Stomach smooth muscle (tissue), 2 donors: ENCODE measurements at regions not wholly inside any gene's neighbourhood (a gene's known extent, or its start where the extent isn't known, plus 50 kb on each side); places are given as distances from the start of the nearest gene placed in this dataset.

ENCODE experiments used
- H3K27ac ChIP-seq: one replicate; pipeline ENCODE4 v1.7.0; 2013; ENCODE audit warnings: mild to moderate bottlenecking, low read length, inconsistent platforms
- H3K27me3 ChIP-seq, 2 donors: one replicate each; pipeline ENCODE4 v1.7.0; 2013; ENCODE audit warnings: low read length in 2 of 2; ENCODE audit not compliant: insufficient read depth in 2 of 2, control insufficient read depth in 1 of 2
- H3K36me3 ChIP-seq, 2 donors: one replicate each; pipeline ENCODE4 v1.7.0; 2013; ENCODE audit warnings: low read length in 2 of 2; ENCODE audit not compliant: control insufficient read depth in 2 of 2, insufficient read depth in 2 of 2
- H3K4me1 ChIP-seq: one replicate; pipeline ENCODE4 v1.7.0; 2013; ENCODE audit warnings: low read length; ENCODE audit not compliant: control insufficient read depth, insufficient read depth
- H3K4me3 ChIP-seq, 2 donors: one replicate each; pipeline ENCODE4 v1.7.0; 2013; ENCODE audit warnings: low read length in 2 of 2
- H3K9ac ChIP-seq, 2 donors: one replicate each; pipeline ENCODE4 v1.7.0; 2013; ENCODE audit warnings: low read length in 2 of 2, mild to moderate bottlenecking in 1 of 2
- H3K9me3 ChIP-seq, 2 donors: one replicate each; pipeline ENCODE4 v1.7.0; 2013; ENCODE audit warnings: low read length in 2 of 2; ENCODE audit not compliant: control insufficient read depth in 2 of 2
- donor health status: healthy.
- donor health status: Pancreatic carcinoma.

DNA sequence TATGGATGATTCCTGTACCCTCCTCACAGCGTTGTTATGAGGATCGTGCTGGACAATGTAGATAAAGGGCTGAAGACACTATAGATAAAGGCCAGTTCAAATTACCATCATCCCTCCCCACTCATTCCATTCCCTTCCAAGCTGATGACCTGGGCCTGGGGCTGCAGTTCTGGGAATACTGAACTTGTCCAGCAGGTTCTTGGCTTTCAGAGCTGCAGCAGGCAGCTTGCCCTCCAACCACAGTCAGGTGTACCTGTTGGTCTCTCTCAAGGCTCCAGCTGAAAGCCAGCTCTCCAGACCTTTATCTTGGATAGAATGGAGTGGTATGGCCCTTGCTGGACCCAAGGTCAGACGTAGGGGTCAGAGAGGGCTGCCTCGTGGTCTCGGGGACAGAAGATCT lies 92.5 kb downstream of the PCDH1 start:
- H3K9me3 ChIP-seq, result no peaks in the 10 kb centered on the region
- no peak overlapping the region for H3K27ac ChIP-seq
- no peaks in the 10 kb centered on the region for H3K36me3 ChIP-seq
- H3K4me1 ChIP-seq, result no peaks in the 10 kb centered on the region
- H3K27me3 ChIP-seq, result peaks cover 3 to 17% of the 10 kb centered on the region in 2 donors
- H3K4me3 ChIP-seq, result no peak overlapping the region
- no peak overlapping the region for H3K9ac ChIP-seq

GRCh38 chr5:141785135-141785534 lies 93.1 kb downstream of the PCDH1 start:
- peaks cover 3 to 18% of the 10 kb centered on the region in 2 donors for H3K27me3 ChIP-seq
- H3K4me1 ChIP-seq, result no peaks in the 10 kb centered on the region
- H3K27ac ChIP-seq, result no peak overlapping the region
- H3K36me3 ChIP-seq, result no peaks in the 10 kb centered on the region
- no peak overlapping the region for H3K4me3 ChIP-seq
- no peaks in the 10 kb centered on the region for H3K9me3 ChIP-seq
- no peak overlapping the region for H3K9ac ChIP-seq

DNA sequence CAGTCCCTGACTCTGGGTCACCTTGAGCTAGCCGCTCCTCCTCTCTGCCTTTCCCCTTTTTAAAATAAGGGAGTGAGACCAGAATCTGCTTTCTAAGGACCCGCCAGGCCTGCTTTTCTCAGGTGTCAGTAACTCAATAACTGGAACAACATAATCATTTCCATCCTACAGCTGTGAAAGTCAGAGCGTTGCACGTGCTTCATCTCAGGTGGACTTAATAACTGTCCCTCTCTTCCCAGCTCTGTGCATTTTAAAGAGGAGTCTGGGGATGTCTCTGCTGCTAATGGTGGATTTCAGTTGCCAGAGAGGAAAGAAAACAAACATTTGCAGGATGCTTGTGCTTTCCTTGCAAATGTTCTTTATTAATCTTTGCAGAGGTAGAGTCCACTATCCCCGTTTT lies 93.7 kb downstream of the PCDH1 start:
- no peaks in the 10 kb centered on the region for H3K36me3 ChIP-seq
- peaks cover 3 to 18% of the 10 kb centered on the region in 2 donors for H3K27me3 ChIP-seq
- no peaks in the 10 kb centered on the region for H3K9me3 ChIP-seq
- H3K4me3 ChIP-seq, result no peak overlapping the region
- no peaks in the 10 kb centered on the region for H3K4me1 ChIP-seq
- H3K27ac ChIP-seq, result no peak overlapping the region
- H3K9ac ChIP-seq, result no peak overlapping the region

DNA sequence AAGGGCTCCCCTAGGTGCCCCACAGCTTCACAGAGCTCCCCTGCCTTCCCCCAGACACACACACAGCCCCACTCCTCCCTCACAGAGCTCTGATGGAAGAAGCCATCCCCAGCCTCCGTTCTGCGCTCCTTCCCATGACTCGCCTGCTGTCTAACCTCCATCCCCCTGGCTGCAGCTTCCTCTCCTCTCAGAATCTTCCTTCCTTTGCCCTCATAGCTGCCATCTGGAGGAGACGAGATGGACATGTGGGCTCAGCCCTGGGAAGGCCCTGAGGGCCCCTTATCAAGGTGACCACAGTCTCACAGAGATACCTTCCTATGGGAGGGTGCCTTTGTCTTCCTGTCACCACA lies 94.3 kb downstream of the PCDH1 start:
- no peak overlapping the region for H3K4me3 ChIP-seq

DNA sequence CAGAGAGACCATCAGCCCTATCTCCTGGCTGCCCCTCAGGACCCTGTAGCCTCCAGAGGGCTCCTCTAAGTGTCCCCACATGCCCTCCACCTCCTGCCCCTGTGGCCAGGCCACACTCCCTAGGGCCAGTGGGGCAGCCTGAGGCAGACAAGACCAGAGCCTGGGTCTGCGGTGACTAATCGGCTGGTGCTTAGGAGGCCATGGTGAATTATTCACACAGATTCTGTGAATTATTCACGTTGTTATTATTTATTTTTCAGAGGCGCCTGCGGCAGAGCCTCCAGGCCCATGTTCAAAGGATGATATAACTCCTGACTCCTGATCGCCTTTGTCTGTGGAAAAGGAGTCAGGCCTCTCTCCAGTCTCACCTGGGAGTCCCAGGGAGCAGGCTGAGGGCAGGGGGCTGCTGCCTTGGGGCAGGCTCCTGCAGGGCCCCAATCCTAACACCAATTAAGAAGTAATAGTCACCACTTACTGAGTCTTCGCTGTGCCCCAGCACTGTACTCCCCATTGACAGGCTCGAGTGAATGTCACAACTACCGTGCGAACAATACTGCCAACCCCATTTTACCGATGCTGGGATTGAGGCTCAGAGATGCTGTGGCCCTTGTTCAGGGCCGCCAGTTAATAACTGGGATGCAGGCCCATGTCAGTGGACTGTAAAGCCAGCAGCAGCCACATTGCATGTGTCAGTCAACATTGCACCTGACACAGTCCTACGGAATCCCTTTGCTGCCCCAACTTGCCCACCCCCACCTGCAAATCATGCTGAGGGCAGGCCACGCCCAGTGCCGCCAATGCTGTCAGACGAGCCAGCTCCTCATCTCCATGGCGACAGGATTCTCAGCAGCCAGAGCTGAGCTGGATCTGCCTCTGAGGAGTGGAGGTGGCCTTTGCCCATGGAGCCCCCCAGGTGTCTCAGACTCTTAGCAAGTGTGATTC lies 94.9 kb downstream of the PCDH1 start:
- H3K9ac ChIP-seq, result no peak overlapping the region

More for the DNA sequence above, 94.3 kb downstream of the PCDH1 start:
- H3K9me3 ChIP-seq, result no peaks in the 10 kb centered on the region
- H3K36me3 ChIP-seq, result no peaks in the 10 kb centered on the region
- peaks cover 3 to 14% of the 10 kb centered on the region in 2 donors for H3K27me3 ChIP-seq
- H3K9ac ChIP-seq, result no peak overlapping the region
- H3K27ac ChIP-seq, result no peak overlapping the region
- no peaks in the 10 kb centered on the region for H3K4me1 ChIP-seq

DNA sequence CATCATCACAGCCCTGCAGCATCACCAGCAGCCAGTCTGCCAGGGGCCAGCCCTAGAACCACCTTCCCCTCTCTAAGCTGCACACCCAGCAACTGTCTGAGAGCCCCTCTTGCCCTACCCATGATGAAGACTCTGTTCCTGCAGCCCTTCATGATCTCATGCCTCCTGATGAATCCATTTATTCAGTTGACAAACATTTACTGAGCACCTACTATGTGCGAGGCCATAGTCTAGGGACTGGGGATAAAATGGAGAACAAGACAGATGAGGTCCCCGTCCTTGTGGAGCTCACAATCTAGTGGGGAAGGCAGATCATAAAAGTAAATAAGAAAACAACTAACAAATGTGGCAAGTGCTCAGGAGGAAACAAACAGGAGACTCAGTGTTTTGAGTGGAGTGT lies 96.3 kb downstream of the PCDH1 start:
- Histone ChIP-seq H3K4me1 (no peaks in the 10 kb centered on the region), H3K27me3 (peaks cover 3 to 12% of the 10 kb centered on the region in 2 donors), H3K9ac (no peak overlapping the region), H3K36me3 (no peaks in the 10 kb centered on the region), H3K27ac (no peak overlapping the region), H3K9me3 (no peaks in the 10 kb centered on the region), H3K4me3 (no peak overlapping the region)

More for the DNA sequence above, 94.9 kb downstream of the PCDH1 start:
- Histone ChIP-seq H3K9me3 (no peaks in the 10 kb centered on the region), H3K27me3 (peaks cover 3 to 12% of the 10 kb centered on the region in 2 donors), H3K36me3 (no peaks in the 10 kb centered on the region), H3K27ac (no peak overlapping the region), H3K4me1 (no peaks in the 10 kb centered on the region), H3K4me3 (no peak overlapping the region)

DNA sequence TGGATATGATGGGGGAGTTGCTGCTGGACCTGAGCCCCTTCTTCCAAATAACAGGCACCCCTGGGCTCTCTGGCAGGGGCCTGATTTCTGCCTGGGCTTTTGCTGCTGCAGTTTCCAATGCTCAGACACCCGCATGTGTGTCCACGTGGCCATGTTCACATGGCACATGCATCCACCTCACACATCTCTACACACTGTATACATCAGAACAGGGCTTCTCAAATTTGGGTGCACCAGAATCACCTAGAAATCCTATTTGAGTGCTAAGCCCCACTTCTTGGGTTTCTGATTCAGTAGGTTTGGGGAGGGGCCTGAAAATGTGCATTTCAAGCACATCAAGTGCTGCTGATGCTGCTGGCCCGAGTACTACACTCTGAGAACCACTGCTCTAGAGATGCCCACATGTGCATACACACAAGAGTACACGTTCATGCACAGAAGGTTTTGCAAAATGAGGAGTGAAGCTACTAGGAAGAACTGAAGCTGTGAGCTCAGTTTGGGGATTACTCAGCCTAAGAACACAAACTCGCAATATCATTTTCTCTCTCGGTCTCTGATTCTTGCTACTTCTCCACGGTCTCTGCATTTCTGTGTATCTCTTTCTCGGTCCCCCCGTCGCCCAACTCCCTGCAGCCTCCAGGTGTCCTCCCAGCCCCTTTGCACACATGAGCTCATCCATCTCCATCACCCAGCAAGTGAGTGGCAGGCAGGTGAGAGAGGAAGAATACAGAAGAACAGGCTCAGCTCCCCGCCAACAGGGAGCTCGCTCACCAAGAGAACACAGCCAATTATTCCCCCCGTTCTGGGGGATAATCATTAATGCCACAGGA lies 97.0 kb downstream of the PCDH1 start:
- H3K9me3 ChIP-seq, result no peaks in the 10 kb centered on the region
- no peak overlapping the region for H3K9ac ChIP-seq
- H3K4me1 ChIP-seq, result no peaks in the 10 kb centered on the region
- peaks cover 3 to 11% of the 10 kb centered on the region in 2 donors for H3K27me3 ChIP-seq
- no peak overlapping the region for H3K27ac ChIP-seq
- no peaks in the 10 kb centered on the region for H3K36me3 ChIP-seq
- no peak overlapping the region for H3K4me3 ChIP-seq

DNA sequence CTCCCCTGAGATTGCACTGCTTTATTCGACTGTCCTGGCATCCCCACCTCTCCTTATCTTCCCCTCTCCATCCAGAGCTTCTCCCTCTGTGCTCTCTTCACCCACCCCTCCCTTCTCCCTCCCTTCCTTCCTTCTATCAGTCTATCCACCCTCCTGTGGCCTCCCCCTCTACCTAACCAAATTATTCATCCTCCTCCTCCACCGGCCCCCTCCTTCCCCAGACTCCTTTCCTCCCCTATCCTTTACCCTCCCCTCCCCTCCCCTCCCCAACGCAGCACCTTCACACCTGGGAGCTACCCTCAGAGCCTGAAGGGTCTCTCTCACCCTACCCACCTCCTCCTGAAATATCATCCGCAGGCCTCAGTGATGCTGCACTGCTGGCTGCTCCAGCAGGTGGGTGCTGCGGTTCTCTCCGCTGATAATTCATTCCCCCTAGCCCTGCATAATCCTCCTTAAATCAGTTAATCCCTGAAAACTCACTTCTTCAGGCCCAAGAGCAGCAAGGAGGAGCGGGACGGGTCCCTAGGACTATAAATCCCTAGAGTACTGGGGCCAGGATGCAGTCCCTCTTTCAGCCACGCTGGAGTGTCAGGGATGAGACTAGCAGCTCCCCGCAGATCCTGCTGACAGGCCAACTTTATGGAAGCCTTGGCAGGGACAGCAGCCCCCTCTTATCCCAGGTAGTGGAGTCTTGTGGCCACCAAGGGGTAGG lies 97.8 kb downstream of the PCDH1 start:
- Histone ChIP-seq H3K27ac (no peak overlapping the region), H3K4me1 (no peaks in the 10 kb centered on the region), H3K9ac (no peak overlapping the region), H3K9me3 (no peaks in the 10 kb centered on the region), H3K36me3 (no peaks in the 10 kb centered on the region), H3K27me3 (peaks cover 3 to 8% of the 10 kb centered on the region in 2 donors), H3K4me3 (no peak overlapping the region)

DNA sequence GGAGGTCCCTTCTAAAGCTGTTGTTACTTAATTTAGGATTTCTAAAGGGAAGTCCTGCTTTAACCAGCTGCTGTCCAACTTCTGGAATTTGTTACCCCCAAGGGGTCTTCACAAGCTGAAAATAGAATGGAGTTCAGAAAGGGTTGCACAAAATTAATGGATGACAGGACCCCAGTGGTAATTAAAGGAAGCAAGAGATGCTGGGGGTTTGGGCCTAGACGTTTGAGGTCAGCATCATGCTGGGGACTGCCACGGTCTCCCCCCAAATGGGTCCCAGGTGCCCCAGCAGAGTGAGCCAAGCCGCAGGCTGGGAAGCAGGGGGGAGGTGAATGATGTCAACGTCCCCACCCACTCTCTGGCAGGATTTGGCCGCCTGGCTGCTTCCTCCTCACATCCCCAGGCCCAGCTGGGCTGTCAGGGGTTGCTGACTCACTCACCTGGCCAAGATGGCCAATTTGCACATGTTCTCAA lies 97.5 kb upstream of the ARAP3 start:
- Histone ChIP-seq H3K9ac (no peak overlapping the region), H3K27ac (no peak overlapping the region), H3K4me3 (no peak overlapping the region), H3K9me3 (no peaks in the 10 kb centered on the region), H3K27me3 (peaks cover 3 to 8% of the 10 kb centered on the region in 2 donors), H3K36me3 (no peaks in the 10 kb centered on the region), H3K4me1 (no peaks in the 10 kb centered on the region)

DNA sequence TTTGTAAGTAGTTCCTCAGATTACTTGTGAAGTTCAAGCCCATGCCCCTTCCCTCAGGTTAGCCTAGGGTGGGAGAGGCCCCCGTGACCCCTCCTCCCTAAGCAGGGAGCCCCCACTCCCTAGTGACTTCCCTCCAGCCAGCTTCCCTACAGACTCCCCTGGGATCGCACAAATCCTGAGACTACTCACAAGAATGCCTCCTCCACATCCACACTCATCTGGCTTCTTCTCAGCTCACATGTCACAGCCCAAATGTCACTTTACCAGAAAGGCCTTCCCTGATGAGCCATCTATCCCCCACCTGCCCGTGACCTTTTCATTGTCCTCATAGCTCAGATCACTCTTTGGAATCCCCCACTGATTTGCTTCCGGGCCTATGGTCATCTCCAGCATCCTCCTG lies 96.7 kb upstream of the ARAP3 start:
- peaks cover 3 to 8% of the 10 kb centered on the region in 2 donors for H3K27me3 ChIP-seq
- no peak overlapping the region for H3K4me3 ChIP-seq
- no peak overlapping the region for H3K9ac ChIP-seq
- no peaks in the 10 kb centered on the region for H3K36me3 ChIP-seq
- H3K9me3 ChIP-seq, result no peaks in the 10 kb centered on the region
- H3K27ac ChIP-seq, result no peak overlapping the region
- no peaks in the 10 kb centered on the region for H3K4me1 ChIP-seq
